ENCODE measurements at regions not wholly inside any gene's neighbourhood (a gene's known extent, or its start where the extent isn't known, plus 50 kb on each side); places are given as distances from the start of the nearest gene placed in this dataset.
A peak's percentile ranks its signal among the peaks of the same experiment; 100 is the strongest.

DNA sequence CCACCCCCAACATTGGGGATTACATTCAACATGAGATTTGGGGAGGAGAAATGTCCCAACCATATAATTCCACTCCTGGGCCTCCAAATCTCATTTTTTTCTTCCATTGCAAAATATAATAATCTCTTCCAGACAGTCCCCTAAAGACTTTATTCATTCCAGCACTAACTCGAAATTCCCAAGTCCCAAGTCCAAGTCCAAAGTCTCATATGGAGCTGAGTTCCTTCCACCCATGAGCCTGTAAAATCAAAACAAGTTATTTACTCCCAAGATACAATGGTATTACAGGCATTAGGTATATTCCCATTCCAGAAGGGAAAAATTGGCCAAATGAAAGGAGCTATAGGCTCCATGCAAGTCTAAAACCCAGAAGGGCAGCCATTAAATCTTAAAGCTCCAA lies 56.7 kb downstream of the P2RY1 start:
- DNase-seq (ENCODE audit: insufficient read length, low spot score) (no peak), FAIRE-seq (no peak)
- no peak for TF ChIP-seq CTCF (IDR thresholded peaks at IDR 0.05; ENCODE audit: insufficient read depth, missing control alignments)

DNA sequence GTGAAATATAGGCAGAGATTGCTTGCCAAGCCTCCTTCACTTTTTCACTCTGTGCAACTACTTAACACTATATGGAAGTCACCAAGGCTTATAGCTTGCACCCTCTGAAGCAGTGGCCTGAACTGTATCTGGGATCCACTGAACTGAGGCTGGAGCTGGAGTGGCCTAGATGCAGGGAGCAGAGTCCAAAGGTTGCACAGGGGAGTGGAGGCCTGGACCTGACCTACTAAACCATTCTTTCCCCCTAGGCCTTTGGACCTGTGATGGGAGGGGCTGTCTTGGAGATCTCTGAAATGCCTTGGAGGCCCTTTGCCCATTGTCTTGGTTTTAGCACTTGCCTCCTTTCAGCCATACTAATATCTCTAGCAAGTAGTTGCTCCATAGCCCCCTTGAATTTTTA lies 57.5 kb downstream of the P2RY1 start:
- FAIRE-seq (no peak), DNase-seq (ENCODE audit: insufficient read length, low spot score) (no peak)
- TF ChIP-seq CTCF (IDR thresholded peaks at IDR 0.05; ENCODE audit: insufficient read depth, missing control alignments), result no peak

DNA sequence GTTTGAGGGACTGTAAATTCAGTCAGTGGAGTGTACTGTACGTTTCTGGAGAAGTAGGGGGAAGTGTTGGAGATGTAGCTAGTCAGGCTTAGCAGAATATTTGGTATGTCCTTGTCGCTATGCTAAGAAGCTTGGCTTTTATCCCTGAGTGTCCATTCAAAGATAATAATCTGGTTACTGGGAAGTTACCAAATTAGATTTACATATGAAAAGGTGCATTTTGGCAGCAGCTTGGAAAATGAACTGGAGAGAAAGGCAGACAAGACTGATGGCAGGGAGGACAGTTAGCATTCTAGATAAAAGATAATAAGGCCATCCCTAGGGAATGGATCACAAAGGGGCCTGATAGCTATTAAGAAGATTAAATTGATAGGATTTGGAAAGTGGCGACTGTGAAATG lies 58.7 kb downstream of the P2RY1 start:
- no peak for TF ChIP-seq CTCF (IDR thresholded peaks at IDR 0.05; ENCODE audit: insufficient read depth, missing control alignments)
- peak; percentile 72 for FAIRE-seq
- peak; percentile 25 for DNase-seq (ENCODE audit: insufficient read length, low spot score)

GRCh38 chr3:152899306-152899705 lies 64.4 kb downstream of the P2RY1 start:
- DNase-seq (ENCODE audit: insufficient read length, low spot score) (no peak), FAIRE-seq (no peak)
- no peak for TF ChIP-seq CTCF (IDR thresholded peaks at IDR 0.05; ENCODE audit: insufficient read depth, missing control alignments)

- DNase-seq (ENCODE audit: insufficient read length, low spot score) (no peak), FAIRE-seq (no peak)
- no peak for TF ChIP-seq CTCF (IDR thresholded peaks at IDR 0.05; ENCODE audit: insufficient read depth, missing control alignments)
Measured at GRCh38 chr3:152902141-152902669, 67.3 kb downstream of the P2RY1 start.

DNA sequence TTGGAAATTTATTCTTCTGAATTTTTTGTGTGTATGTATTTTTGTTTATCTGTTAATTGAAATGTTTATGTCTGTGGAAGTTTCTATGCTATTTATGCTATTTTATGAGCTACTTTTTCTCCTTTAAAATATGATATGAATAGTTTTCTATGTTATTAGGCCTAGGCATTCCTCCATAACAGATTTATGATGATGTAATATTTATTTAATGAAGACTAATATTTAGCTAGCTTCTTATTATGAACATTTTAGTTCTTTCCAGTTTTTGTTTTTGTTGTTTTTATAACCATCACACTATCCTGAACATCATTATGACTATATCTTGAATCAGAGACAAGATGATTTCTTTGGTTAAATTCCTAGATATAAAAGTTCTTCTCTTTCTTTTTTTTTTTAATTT lies 70.7 kb downstream of the P2RY1 start:
- DNase-seq (ENCODE audit: insufficient read length, low spot score), result no peak
- TF ChIP-seq CTCF (IDR thresholded peaks at IDR 0.05; ENCODE audit: insufficient read depth, missing control alignments), result no peak
- FAIRE-seq, result no peak

GRCh38 chr3:152909180-152909883 lies 74.4 kb downstream of the P2RY1 start:
- no peak for FAIRE-seq
- DNase-seq (ENCODE audit: insufficient read length, low spot score), result no peak

More at GRCh38 chr3:152909180-152909883, 74.4 kb downstream of the P2RY1 start:
- TF ChIP-seq CTCF (IDR thresholded peaks at IDR 0.05; ENCODE audit: insufficient read depth, missing control alignments), result no peak

Measured in D721Med (cell line).